Hematopoietic multipotent progenitor cell treated with erythropoietin and hydrocortisone succinate and interleukin-3 and kit ligand, for 17 days (in vitro differentiated cells): ENCODE measurements at regions not wholly inside any gene's neighbourhood (a gene's known extent, or its start where the extent isn't known, plus 50 kb on each side); places are given as distances from the start of the nearest gene placed in this dataset.
"Not testable (repeated sequence)": the region's sequence is repeated elsewhere in the genome, so short reads cannot be mapped to it uniquely, and the experiment has no call there.

Experiments
- DNase-seq: peaks from one replicate; pipeline ENCODE4 v3.0.0-alpha.2; 2015; ENCODE audit warnings: low spot score

DNA sequence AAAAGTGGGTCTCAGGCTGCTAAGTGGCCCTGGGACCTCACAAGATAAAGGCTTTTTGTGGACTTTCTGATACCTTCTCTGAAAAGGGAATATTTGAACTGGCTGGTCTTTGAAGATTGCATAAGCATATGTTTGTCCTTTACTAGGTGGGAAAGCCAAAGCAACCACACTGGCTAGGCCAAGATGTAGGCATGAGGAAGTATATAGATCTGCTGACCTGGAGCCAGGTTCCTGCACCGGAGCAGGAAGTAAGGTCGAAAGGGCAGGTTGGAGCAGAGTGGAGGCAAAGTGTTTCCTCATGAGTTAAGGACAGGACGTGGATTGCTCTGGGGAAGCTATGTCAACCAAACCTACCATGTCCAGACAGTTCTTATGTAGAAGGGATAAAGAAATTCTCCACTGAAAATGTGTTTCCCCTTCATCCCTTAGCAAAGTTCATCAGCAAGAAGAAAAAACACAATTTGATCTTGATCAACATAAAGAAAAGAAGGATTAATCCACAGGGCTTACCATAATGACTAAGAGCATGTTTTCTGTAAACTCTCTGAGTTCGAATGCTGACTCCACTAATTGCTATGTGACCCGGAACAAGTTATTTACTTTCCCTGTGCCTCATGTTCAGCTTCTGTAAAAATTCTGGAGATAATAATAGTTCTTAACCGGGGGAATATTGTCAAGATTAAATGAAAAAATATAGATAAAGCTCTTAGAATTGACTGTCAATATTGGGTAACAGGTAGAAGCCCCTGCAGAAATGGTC is 156.1 kb upstream of the SRD5A2 start:
- no peak for DNase-seq

DNA sequence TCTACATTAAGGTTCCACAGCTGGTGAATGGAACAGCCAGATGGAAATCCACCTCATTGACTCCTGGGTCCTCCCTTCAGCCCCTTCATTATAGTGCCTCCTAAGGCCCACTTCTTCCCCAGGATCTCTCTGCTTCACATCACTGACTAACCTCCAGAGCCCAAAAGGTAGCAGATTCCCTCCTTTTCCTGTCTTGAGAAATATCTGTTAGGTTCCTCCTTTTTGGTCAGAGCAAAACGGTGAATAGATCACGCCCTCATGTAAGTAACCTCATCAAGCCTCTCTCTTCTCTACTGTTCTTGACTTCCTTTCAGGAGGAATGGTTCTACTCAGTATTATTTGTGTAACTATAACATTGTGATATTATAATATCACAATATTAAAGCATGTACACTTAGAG is 155.0 kb upstream of the SRD5A2 start:
- DNase-seq = no peak

DNA sequence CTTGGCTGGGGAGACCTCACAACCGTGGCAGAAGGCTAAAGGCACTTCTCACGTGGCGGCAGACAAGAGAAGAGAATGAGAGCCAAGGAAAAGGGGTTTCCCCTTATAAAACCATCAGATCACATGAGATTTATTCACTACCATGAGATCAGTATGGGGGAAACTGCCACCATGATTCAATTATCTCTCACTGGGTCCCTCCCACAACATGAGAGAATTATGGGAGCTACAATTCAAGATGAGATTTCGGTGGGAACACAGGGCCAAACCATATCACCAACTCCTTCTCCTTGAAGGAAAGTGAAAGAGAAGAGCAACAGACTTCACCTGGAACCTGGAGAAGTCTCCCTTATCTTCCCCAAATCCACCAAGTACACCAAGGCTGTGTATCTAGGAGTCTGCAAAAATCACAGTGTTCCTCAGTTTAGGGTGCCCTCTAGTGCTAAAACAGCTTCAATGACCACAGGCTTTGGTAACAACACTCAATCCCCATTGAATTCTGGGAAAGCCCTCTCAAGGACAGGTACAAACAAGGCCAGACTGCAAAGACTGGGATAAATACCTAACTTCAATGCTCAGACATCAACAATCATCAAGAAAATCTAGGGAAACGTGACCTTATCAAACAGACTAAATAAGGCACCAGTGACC is 148.8 kb upstream of the SRD5A2 start:
- DNase-seq = peak; percentile 10

DNA sequence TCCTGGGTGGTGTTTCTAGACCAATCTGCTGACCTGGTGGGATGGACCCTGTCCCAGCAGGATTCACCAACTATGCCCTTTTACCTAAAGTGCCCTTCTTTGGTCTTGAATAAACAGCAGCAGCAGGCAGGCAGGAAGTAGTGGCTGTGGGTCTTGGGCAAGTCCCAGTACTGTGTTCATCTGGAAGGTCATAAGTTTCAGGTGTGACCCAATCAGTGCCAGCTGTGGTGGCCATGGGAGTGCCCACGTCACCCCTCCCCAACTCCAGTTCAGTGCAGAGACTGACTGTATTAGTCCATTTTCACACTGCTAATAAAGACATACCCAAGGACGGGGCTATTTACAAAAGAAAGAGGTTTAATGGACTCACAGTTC is 148.3 kb upstream of the SRD5A2 start:
- DNase-seq = no peak

DNA sequence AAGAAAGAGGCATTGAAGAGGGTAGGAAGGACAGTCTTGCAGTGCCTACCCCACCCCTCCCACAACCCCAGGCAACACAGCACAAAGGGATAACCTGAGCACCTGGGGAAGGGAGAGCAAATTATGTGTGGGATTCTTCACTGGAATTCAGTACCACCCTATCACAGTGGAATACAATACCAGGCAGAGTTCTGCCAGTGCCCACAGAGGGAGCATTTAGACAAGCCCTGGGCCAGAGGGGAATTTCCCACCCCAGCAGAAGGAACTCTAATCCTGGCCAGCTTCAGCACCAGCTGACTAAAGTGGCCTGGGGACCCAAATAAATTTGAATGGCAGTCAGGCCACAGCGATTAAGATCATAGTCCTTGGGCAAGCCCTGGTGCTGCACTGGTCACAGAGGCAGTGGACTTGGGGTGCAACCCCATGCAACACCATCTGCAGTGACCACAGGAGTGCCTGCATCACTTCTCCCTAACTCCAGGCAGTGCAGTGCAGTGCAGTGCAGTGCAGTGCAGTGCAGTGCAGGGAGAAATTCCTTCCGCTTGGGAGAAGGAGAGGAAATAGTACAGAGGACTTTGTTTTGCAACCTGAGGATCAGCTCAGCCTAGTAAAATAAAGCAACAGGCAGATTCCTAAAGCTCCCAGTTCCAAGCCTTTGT is 147.8 kb upstream of the SRD5A2 start:
- no peak for DNase-seq

DNA sequence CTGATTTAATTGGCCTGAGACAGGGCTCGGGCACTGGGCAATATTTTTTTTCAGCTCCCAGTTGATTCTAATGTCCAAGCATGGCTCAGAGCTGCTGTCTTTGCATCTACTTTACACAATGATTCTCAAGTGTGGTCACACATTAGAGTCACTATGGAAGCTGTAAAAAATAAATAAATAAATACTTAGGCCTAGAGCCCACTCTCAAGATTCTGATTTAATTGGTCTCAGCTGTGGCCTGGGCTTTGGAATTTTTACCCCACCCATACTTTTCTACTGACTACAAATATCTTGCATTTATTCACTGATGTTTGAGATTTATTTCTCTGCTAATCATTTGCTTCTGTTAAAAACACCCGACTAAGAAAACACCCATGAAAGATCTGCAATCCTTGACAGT is 145.7 kb upstream of the SRD5A2 start:
- no peak for DNase-seq

DNA sequence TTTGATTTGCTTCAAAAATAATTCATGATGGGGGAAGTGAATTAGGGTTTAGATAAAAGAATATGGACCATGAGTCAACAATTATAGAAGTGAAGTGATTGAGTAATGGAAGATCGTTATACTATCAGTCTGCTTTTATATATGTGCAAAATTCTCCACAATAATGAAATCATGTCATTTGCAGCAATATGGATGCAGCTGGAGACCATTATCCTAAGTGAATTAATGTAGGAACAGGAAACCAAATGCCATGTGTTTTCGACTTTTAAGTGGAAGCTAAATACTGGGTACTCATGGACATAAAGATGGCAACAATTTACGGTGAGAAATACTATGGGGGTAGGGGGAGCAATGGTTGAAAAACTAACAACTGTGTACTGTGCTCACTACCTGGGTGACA is 144.7 kb upstream of the SRD5A2 start:
- no peak for DNase-seq

DNA sequence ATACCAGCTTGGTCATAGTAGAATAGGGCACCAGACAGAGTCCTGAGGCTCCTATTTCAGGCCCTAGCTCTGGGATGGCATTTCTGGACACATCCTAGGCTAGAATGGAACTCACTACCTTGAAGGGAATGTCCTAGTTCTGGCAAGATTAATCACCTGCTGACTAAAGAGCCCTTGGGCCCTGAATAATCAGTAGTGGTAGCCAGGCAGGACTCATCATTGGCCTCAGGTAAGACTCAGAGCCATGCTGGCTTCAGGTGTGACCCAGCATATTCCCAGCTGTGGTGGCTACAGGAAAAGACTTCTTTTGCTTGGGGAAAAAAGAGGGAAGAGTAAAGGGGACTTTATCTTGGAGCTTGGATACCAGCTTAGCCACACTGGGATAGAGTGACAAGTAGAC is 131.0 kb upstream of the SRD5A2 start:
- DNase-seq = no peak

DNA sequence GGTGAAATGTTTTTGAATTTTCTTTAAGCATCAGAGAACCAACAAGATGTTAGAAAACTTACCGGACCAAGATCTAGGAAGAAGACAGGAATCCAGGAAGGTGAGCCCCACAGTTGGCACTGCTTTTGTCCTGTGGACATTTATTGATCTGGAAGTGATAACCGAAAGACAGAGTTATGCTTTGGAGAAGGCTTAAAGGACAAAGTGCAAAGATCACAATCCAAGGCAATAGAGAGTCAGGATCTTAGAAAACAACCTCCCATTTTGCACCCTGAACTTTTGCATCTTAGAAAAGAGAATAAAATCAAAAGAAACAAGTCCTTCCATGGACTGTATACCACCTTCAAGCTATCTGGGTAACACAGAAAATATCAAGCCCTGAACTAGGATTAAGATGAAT is 129.4 kb upstream of the SRD5A2 start:
- DNase-seq = no peak

DNA sequence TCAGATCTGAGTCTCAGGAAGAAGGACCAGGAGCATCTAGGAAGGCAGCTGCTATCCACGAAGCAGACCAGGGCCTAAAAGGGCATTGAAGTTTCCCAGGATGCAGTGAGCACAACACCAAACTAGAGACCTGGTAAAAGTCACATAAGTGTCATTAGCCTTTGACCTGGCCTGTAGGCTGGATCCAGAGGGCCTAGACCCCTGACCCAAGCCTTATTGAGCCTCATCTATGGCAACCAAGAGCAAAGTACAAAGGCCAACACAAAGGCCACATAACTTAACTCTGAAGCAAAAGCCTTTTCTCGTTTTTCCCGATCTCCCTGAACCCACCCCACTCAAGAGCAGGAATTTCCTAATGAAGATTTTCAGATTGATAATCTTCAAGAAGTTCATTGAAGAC is 127.3 kb upstream of the SRD5A2 start:
- no peak for DNase-seq

DNA sequence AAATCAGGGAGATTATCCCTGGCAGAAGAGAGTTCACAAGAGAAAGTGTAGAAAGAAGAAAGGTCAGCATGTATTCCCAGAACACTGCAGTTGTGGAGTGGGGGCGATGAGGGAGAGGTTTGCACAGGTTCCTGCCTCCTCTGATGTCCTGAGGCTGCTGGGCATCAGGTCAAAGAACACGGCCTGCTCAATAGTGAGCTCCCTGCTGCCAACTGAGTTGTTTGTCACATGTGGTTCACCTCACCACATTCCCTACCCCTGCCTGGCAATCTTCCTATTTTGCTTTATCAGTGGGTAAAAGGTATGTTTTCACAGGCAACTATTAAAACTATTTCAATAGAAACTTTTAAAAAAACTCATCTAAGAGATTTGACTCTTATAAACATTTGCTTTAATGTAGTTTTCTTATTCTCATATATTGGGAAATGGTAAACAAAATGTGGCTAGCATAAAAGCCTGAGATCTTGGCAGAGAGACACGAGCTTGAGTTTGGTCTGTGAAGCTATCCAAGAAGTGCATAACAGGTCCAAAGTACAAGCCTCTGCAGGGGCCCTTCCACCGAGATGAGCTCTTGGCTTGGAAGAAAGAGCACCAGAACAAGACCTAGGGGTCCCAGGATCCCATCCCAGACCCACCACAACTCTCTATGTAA is 123.9 kb upstream of the SRD5A2 start:
- no peak for DNase-seq

DNA sequence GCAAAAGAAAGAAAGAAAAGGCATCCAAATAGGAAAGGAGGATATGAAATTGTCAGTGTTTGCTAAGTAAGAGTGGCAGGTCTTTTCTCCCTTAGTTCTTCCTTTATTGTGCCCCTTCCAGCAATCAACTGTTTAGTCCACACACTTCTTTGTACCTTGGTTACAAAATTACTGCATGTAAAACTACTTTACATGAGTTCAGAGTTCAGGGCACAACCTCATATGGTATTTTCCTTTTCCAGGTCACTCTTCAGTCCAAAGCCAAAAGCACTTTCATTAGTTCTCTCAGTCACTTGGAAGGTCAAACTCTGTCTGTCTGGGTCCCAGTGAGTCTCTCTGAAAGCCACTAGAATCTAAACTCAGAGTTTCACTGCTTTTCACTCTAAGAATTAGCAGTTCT is 122.5 kb upstream of the SRD5A2 start:
- no peak for DNase-seq

DNA sequence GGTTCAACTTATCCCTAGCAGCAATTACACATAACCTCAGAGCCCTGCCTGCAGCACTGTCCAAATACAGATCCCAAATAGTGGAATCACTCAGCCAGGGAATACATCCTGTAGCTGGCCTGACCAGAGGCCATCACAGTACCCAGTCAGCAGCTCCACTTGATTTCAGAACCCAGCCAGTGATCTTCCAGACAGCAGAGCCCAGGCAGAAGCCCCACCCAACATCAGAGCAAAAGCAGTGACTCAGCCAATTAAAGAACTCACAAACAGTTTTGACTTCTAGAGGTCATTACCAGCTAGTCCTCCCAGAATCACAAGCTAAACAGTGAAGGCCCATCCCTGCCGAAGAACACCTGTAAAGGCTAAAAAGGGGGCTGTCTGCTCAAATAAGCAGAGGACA is 118.0 kb upstream of the SRD5A2 start:
- DNase-seq = peak; percentile 20

DNA sequence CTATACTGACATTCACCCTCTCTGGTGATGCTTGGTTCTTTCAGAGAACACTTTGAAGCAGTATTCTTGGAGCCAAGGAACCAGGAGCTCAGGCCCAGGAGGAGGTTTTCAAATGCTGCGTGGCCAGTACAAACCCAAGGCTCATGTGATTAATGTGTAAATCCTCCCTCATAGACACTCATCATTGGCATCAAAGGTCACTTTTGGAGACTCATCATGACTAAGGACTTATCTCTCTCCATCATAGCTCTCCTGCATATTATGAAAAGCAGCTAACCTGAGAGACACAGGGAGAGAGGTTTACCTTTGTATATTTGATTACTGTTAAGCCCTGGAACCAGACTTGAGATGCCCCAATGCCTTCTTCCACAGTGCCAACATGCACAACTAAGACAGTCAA is 115.3 kb upstream of the SRD5A2 start:
- no peak for DNase-seq

DNA sequence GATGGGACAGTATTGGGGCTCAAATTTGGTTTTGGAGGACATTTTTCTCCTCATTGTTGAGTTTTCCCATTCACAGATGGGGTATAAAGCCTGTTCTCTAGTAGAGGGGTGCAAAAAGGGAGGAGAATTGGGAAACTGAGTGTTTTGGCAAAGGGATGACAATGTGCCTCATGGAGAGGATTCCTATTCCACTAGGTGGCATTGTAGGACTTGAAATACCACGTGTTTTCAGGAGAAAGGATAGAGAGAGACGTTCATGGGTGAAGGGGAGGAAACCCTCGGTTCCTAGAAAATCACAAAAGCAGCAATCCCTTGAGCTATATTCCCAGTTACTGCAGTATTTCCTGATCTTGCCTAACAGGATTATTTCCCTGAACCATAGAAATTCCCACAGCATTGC is 113.7 kb upstream of the SRD5A2 start:
- peak; percentile 25 for DNase-seq

DNA sequence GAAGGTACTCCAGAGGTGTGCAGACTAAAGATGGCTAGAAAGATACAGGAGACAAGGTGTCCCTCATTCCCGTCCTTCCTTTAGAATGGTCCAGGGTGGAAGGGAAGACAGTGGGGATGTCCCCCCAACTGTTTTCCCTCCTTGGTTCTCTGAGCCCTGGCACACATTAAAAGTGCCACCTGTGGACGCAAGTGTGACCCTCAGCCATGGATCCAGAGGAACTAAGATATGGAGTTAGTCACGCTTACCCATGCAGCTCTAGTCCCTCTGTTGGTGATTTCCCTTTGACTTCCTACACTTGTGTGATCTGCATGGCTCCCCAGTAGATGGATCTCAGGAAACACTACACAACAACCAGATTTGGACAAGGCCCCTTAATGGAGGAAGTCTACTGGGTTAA is 113.1 kb upstream of the SRD5A2 start:
- no peak for DNase-seq

DNA sequence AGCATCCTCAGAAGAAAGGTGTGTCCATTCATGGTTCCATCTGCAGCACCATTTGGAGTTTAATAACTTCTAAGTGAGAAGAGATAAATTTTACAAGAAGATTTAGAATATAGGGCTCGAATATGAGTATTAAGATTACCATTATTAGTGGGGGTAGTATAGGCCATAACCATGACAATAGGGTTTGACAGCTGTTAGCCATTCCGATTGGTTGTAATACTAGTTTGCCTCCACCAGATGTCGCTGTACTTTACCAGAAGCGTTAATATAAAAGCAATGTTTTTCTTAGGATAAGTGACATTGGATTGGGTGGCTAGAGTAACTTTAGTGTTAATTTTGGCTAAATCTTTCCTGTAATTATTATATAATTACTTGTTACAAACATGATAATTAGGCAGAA is 107.5 kb upstream of the SRD5A2 start:
- DNase-seq = peak; percentile 39

DNA sequence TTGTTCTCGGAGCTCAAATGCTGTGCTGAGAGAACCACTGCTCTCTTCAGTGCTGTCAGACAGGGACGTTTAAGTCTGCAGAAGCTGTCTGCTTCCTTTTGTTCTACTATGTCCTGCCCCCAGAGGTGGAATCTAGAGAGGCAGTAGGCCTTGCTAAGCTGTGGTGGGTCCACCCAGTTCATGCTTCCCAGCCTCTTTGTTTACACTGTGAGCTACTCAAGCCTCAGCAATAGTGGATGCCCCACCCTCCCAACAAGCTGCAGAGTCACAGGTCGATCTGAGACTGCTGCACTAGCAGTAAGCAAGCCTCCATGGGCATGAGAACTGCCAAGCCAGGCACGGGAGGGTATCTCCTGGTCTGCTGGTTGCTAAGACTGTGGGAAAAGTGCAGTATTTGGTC is 102.8 kb upstream of the SRD5A2 start:
- not testable (repeated sequence) for DNase-seq

DNA sequence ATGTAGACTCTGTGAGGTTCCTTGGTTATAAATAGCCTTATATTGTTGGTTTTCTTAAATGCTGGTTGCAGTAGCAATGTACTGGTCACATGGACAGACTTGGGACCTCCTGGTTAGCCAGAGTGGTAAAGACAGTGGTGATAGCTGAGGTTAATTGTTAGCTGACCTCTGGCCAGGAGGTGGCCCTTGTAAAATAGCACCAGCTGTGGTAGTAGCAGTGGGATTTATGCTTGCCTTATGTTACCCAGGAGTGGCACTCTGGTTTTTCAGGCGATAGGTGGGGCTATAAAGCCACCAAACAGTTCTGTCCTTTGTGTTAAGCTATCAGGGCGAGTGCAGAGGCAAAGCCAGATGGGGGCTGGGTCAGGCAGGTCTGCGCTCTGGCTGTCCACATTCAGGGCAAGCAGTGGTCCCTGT is 94.8 kb upstream of the SRD5A2 start:
- no peak for DNase-seq

DNA sequence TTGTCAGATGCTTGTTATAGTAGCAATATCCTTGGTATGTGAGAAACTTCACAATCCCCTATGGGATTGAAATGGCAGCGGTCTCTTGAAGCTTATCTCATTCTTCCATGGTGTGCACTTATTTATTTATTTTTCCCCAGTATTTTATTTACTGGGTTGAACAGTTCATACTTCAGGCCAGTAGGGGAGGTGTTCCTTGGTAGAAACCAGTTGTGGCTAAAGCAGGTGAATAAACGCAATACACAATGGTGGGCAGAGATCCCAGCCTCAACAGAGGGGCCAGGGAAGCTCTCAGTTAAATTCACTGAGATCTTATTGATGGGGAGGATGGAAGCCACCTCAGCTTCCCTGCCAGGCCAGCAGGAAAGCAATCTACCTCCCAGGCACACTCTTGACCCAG is 93.7 kb upstream of the SRD5A2 start:
- no peak for DNase-seq

DNA sequence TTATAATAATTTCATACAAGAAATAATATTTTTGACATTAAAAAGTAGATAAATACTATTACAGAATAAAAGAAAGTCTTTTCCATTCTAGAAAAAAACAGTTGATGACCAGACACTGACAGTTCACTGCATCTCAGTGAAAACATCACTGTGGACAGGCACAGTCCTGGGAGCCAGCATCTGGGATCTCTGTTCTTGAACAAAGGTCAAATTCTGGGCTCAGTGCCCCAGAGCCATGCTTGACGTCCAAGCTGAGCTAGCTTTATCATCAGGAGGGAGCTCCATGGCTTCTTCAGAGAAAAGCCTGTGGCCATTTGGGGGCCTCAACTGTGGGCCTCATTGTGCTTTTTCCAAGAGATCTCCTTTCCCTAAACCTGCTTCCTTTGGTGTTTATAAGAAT is 86.1 kb upstream of the SRD5A2 start:
- no peak for DNase-seq

DNA sequence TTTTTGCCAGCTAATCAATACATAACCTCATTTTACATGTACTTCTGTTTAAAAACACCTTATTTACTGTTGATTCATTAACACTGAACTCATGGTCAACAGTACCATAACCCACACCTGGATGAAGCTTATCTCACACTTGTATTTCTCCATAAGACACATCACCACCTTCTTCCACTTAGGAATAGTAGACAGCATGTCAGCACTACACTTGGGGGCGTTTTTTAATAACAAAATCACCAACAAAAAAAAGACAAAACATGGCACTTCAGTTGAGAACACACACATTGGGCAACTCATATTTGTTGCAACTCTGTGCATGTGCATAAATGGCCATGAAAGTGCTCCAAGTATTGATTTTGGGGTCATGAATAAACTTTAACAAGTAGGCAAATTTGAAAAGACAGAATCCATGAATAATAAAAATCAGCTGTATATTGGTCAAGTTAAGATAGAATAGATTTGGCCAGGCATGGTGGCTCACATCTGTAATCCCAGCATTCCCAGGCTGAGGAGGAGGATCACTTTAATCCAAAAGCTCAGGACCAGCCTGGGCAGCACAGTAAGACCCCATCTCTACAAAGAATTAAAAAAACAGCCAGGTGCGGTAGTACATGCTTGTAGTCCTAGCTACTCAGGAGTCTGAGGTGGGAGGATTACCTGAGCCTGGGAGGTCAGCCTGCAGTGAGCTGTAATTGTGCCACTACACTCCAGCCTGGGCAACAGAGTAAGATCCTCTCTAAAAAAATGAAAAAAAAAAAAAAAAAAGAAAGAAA is 84.4 kb upstream of the SRD5A2 start:
- DNase-seq = no peak
